DMS79 (cell line): ENCODE measurements at regions not wholly inside any gene's neighbourhood (a gene's known extent, or its start where the extent isn't known, plus 50 kb on each side); places are given as distances from the start of the nearest gene placed in this dataset.
"Not testable (repeated sequence)": the region's sequence is repeated elsewhere in the genome, so short reads cannot be mapped to it uniquely, and the experiment has no call there.

ENCODE experiments used
- DNase-seq: peaks from one replicate; lab custom pipeline; 2025; lab: John Stamatoyannopoulos, UW

- no peak for DNase-seq
Measured at GRCh38 chr9:85204176-85204575, 534.6 kb downstream of the NTRK2 start.

GRCh38 chr9:85202596-85202995 is 533.1 kb downstream of the NTRK2 start:
- no peak for DNase-seq

GRCh38 chr9:85200726-85201404 is 531.3 kb downstream of the NTRK2 start:
- no peak for DNase-seq

- no peak for DNase-seq
Measured at GRCh38 chr9:85199866-85200495, 530.5 kb downstream of the NTRK2 start.

GRCh38 chr9:85192750-85193149 is 523.2 kb downstream of the NTRK2 start:
- DNase-seq, result no peak

GRCh38 chr9:85186218-85186585 is 516.7 kb downstream of the NTRK2 start:
- DNase-seq, result no peak

- no peak for DNase-seq
Measured at GRCh38 chr9:85185486-85186217, 516.1 kb downstream of the NTRK2 start.

- DNase-seq, result no peak
Measured at GRCh38 chr9:85182383-85182782, 512.9 kb downstream of the NTRK2 start.

- peak; percentile 80 for DNase-seq
Measured at GRCh38 chr9:85178474-85178873, 508.9 kb downstream of the NTRK2 start.

- DNase-seq, result no peak
Measured at GRCh38 chr9:85173967-85174366, 504.4 kb downstream of the NTRK2 start.

- DNase-seq, result no peak
Measured at GRCh38 chr9:85172001-85172978, 502.8 kb downstream of the NTRK2 start.

- DNase-seq, result no peak
Measured at GRCh38 chr9:85171163-85171562, 501.6 kb downstream of the NTRK2 start.

GRCh38 chr9:85168412-85168811 is 498.9 kb downstream of the NTRK2 start:
- no peak for DNase-seq

- no peak for DNase-seq
Measured at GRCh38 chr9:85167146-85167545, 497.6 kb downstream of the NTRK2 start.

GRCh38 chr9:85163825-85164224 is 494.3 kb downstream of the NTRK2 start:
- no peak for DNase-seq

- DNase-seq, result no peak
Measured at GRCh38 chr9:85163415-85163814, 493.9 kb downstream of the NTRK2 start.

- no peak for DNase-seq
Measured at GRCh38 chr9:85162822-85163221, 493.3 kb downstream of the NTRK2 start.

- not testable (repeated sequence) for DNase-seq
Measured at GRCh38 chr9:85160944-85161343, 491.4 kb downstream of the NTRK2 start.

GRCh38 chr9:85158512-85158911 is 489.0 kb downstream of the NTRK2 start:
- no peak for DNase-seq

- no peak for DNase-seq
Measured at GRCh38 chr9:85157772-85158171, 488.2 kb downstream of the NTRK2 start.

GRCh38 chr9:85156652-85157051 is 487.1 kb downstream of the NTRK2 start:
- DNase-seq, result no peak

- no peak for DNase-seq
Measured at GRCh38 chr9:85155352-85155751, 485.8 kb downstream of the NTRK2 start.
